ENCODE measurements at regions not wholly inside any gene's neighbourhood (a gene's known extent, or its start where the extent isn't known, plus 50 kb on each side); places are given as distances from the start of the nearest gene placed in this dataset.
"Not testable (repeated sequence)": the region's sequence is repeated elsewhere in the genome, so short reads cannot be mapped to it uniquely, and the experiment has no call there.

DNA sequence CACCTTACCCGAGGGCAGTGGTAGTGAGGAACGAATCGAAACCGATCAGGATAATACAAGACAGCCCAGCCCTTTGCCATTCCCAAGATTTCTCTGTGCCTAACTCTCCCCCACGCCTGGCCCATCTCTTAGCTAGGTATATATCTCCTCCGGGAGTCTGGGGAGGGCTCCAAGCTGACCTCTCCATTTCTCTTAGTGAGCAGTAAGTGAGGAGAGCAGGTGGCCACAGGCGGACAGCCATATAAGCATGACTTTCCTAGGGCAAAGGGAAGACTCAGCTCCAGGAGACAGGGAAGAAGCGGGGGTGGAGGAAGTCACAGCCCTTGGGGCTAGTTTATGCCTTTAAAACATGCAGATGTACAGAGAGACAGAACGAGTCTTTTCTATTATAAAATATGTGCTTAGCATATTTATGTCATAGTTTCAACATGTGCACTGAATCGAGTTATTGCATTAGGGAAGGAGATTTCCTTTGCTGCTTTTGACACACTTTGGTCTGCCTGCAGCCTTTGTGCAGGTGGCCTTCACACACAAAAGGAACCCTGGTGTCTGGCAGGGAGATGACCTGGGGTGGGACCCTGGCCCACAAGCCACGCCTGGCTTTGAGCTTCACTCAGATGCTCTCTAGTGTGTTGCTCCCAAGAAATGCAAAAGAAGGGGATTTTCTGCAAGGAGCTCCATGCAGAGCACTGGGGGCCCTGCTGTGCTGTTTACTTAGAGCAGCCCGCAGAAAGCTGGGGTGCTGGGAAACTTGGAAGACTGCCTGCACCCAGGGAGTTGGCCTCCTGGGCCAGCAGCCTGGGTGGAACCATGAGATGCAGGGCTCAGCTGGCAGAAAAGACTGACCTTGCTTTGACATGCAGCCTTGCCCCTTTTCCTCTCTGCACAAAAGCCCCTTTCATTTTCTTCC lies 613.3 kb downstream of the BCOR start:
- no peak for DNase-seq (ENCODE audit: extremely low read depth in 1 of 11, low read depth in 9 of 11, low spot score in 4 of 11)

GRCh38 chrX:39487166-39487968 lies 610.4 kb downstream of the BCOR start:
- no peak for DNase-seq (ENCODE audit: extremely low read depth in 1 of 11, low read depth in 9 of 11, low spot score in 4 of 11)

DNA sequence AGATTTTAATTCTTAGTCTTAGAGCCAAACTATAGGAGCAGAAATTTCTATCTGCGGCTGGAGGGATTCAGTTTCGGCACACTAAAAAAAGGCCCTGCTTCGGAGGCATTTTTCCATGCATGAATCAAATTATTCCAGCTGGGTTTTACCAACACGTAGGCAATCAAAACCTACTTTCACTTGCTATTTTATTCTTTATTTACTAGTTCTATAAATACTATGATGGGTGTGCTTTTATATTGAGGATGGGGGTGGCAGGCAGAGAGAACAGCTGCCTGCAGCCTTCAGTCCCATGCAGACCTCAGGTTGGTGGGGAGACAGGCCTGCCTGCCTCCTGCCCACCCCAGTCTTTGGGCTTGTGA lies 609.8 kb downstream of the BCOR start:
- no peak for DNase-seq (ENCODE audit: extremely low read depth in 1 of 11, low read depth in 9 of 11, low spot score in 4 of 11)

DNA sequence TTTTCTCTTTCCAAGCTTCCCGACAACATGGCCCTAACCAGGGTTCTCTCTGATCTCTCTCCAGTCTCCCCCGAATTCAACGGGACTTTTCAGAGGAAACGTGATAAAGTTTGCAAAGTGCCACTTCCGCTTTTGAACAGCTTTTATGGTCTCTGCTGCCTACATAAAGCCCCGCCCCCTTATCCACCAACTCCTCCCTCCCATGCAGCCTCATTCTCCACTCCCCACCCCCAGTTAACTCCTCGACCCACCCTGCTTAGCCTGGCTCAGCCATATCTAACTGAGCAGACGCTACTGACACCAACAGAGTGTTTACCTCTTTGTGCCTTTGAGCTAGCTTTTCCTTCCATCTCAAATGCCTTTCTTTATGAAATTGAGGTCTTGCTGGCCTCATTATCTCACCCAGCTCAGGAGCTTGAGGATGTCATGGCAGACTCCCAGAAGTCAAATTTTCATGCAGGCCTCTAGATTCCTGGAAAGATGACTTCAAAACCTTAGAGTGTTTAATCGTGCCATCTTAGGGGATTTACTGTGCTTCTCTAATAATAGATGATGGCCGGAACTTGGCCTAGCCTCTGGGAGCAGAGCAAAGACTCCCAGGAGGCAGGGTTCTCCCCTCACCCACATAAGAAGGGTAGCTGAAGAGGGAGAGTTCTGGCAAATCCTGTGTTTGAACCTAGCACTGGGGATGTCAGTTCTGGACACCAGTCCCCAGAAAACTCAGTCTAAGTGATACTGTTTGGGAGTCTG lies 606.0 kb downstream of the BCOR start:
- DNase-seq (ENCODE audit: extremely low read depth in 1 of 11, low read depth in 9 of 11, low spot score in 4 of 11): no peak

- no peak for DNase-seq (ENCODE audit: extremely low read depth in 1 of 11, low read depth in 9 of 11, low spot score in 4 of 11)
Observed at GRCh38 chrX:39492497-39493162, 605.1 kb downstream of the BCOR start.

- no peak for DNase-seq (ENCODE audit: extremely low read depth in 1 of 11, low read depth in 9 of 11, low spot score in 4 of 11)
Observed at GRCh38 chrX:39493168-39493567, 604.6 kb downstream of the BCOR start.

DNA sequence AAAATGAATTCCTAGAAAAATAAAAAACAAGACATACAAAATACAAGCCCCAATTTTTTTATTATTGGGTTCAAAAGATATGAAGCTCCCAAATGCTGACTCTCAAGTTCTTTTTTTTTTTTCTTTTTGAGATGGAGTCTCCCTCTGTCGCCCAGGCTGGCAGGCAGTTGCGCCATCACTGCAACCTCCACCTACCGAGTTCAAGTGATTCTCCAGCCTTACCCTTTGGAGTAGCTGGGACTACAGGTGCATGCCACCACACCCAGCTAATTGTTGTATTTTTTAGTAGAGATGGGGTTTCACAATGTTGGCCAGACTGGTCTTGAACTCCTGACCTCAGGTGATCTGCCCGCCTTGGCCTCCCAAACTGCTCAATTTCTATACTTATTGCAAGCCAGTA lies 600.6 kb downstream of the BCOR start:
- DNase-seq (ENCODE audit: extremely low read depth in 1 of 11, low read depth in 9 of 11, low spot score in 4 of 11): not testable (repeated sequence)

- no peak for DNase-seq (ENCODE audit: extremely low read depth in 1 of 11, low read depth in 9 of 11, low spot score in 4 of 11)
Observed at GRCh38 chrX:39497702-39498265, 600.0 kb downstream of the BCOR start.

- DNase-seq (ENCODE audit: extremely low read depth in 1 of 11, low read depth in 9 of 11, low spot score in 4 of 11): no peak
Observed at GRCh38 chrX:39499996-39500395, 597.8 kb downstream of the BCOR start.

- no peak for DNase-seq (ENCODE audit: extremely low read depth in 1 of 11, low read depth in 9 of 11, low spot score in 4 of 11)
Observed at GRCh38 chrX:39501822-39502221, 595.9 kb downstream of the BCOR start.

- no peak for DNase-seq (ENCODE audit: extremely low read depth in 1 of 11, low read depth in 9 of 11, low spot score in 4 of 11)
Observed at GRCh38 chrX:39502486-39502885, 595.3 kb downstream of the BCOR start.

- DNase-seq (ENCODE audit: extremely low read depth in 1 of 11, low read depth in 9 of 11, low spot score in 4 of 11): no peak
Observed at GRCh38 chrX:39504227-39504626, 593.5 kb downstream of the BCOR start.

GRCh38 chrX:39504850-39505259 lies 592.9 kb downstream of the BCOR start:
- DNase-seq (ENCODE audit: extremely low read depth in 1 of 11, low read depth in 9 of 11, low spot score in 4 of 11): no peak

DNA sequence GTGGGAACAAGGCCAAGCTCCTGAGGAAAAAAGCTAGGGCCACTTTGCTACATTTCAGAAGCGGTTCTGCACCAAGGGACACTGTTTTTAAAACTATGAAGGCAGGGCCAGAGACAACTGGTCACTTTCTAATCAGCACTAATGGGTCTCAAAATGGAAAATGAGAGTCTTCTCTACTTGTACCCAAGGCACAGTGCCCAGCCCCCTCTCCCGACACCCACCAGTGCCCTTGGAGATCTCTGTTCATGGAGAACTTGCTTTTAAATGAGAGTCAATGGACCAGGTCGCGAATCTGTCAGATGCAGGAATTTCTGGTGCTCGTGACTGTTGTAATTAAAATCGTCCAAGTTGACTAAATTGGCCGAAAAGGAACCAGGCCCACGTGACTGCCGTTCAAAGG lies 591.6 kb downstream of the BCOR start:
- DNase-seq (ENCODE audit: extremely low read depth in 1 of 11, low read depth in 9 of 11, low spot score in 4 of 11): no peak

- no peak for DNase-seq (ENCODE audit: extremely low read depth in 1 of 11, low read depth in 9 of 11, low spot score in 4 of 11)
Observed at GRCh38 chrX:39507034-39507433, 590.7 kb downstream of the BCOR start.

GRCh38 chrX:39507617-39508299 lies 590.0 kb downstream of the BCOR start:
- no peak for DNase-seq (ENCODE audit: extremely low read depth in 1 of 11, low read depth in 9 of 11, low spot score in 4 of 11)

GRCh38 chrX:39508300-39508692 lies 589.5 kb downstream of the BCOR start:
- DNase-seq (ENCODE audit: extremely low read depth in 1 of 11, low read depth in 9 of 11, low spot score in 4 of 11): no peak

DNA sequence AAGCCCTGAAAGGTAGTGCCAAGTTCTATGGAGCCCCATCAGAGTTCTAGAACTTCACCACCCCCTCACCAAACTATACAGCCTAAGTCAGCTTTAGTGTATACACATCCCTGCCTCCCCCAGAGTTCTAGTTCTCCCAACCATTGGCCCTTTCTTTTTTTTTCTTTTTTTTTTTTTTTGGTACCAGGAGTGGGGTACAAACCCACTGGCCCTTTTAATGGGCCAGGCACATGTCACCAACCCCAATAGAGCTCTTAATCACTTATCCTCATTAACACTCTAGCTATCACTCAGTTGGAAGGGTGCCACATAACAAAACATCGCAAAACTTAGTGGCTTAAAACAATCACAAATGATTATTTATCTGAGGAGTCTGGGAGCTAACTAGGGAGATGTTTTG lies 588.6 kb downstream of the BCOR start:
- no peak for DNase-seq (ENCODE audit: extremely low read depth in 1 of 11, low read depth in 9 of 11, low spot score in 4 of 11)

All from renal cortex interstitium (tissue), 11 donors.